Neural cell (in vitro differentiated cells): ENCODE measurements at regions not wholly inside any gene's neighbourhood (a gene's known extent, or its start where the extent isn't known, plus 50 kb on each side); places are given as distances from the start of the nearest gene placed in this dataset.

ENCODE experiments used
- H2AFZ ChIP-seq: fragments of 200-600, 300-800 bp; sonication (generic), shearing (Covaris generic); 2 replicates; pipeline ENCODE4 v1.6.0; 2014; ENCODE audit warnings: low read depth, mild to moderate bottlenecking, antibody characterized with exemption, low read length, moderate library complexity
- H3F3A ChIP-seq: fragments of 200-600 bp; shearing (Covaris generic); 2 replicates; pipeline ENCODE4 v1.6.1; 2016; ENCODE audit warnings: mild to moderate bottlenecking, moderate library complexity, mixed read lengths, antibody characterized with exemption, low read length; ENCODE audit not compliant: insufficient read depth, poor library complexity, severe bottlenecking
- H3K27ac ChIP-seq: fragments of 200-600, 300-800 bp; sonication (generic), shearing (Covaris generic); 2 replicates; pipeline ENCODE4 v1.5.1; 2014; ENCODE audit warnings: mild to moderate bottlenecking, low read length, moderate library complexity
- H3K27me3 ChIP-seq: fragments of 300-800, 200-600 bp; sonication (generic), shearing (Covaris generic); 2 replicates; pipeline ENCODE4 v1.6.0; 2014; ENCODE audit warnings: mild to moderate bottlenecking, low read depth, low read length, moderate library complexity; ENCODE audit not compliant: insufficient read depth
- H3K36me3 ChIP-seq: fragments of 300-800, 200-600 bp; sonication (generic), shearing (Covaris generic); 2 replicates; pipeline ENCODE4 v1.5.1; 2014; ENCODE audit warnings: mild to moderate bottlenecking, antibody characterized with exemption, low read length, moderate library complexity; ENCODE audit not compliant: insufficient read depth
- H3K4me2 ChIP-seq: fragments of 300-800, 200-600 bp; sonication (generic), shearing (Covaris generic); 2 replicates; pipeline ENCODE4 v1.6.0; 2014; ENCODE audit warnings: mild to moderate bottlenecking, low read length
- H3K4me3 ChIP-seq: fragments of 300-800, 200-600 bp; sonication (generic), shearing (Covaris generic); 2 replicates; pipeline ENCODE4 v1.5.1; 2014; ENCODE audit warnings: mild to moderate bottlenecking, low read length, moderate library complexity
- H3K79me2 ChIP-seq: fragments of 200-600 bp; shearing (Covaris generic); replicated peaks from 2 replicates; pipeline ENCODE4 v1.6.0; 2014; ENCODE audit warnings: mild to moderate bottlenecking, low read length, moderate library complexity; ENCODE audit not compliant: insufficient read depth
- H3K9ac ChIP-seq: fragments of 300-800, 200-600 bp; sonication (generic), shearing (Covaris generic); 2 replicates; pipeline ENCODE4 v1.6.1; 2016; ENCODE audit warnings: mild to moderate bottlenecking, low read length, mixed read lengths
- H3K9me2 ChIP-seq: fragments of 200-600 bp; shearing (Covaris generic); 2 replicates; pipeline ENCODE4 v1.6.1; 2016; ENCODE audit warnings: mild to moderate bottlenecking, low read length, mixed read lengths; ENCODE audit not compliant: insufficient read depth
- H3K9me3 ChIP-seq: fragments of 200-600, 300-800 bp; sonication (generic), shearing (Covaris generic); 2 replicates; pipeline ENCODE4 v1.6.1; 2016; ENCODE audit warnings: mild to moderate bottlenecking, mixed run types, low read length, moderate library complexity, mixed read lengths
- H4K20me1 ChIP-seq: fragments of 200-600 bp; shearing (Covaris generic); 2 replicates; pipeline ENCODE4 v1.6.1; 2016; ENCODE audit warnings: mild to moderate bottlenecking, mixed run types; ENCODE audit not compliant: insufficient read depth
- EP300 ChIP-seq: fragments of 450-650 bp; conservative IDR thresholded peaks from 2 replicates; pipeline ENCODE4 v1.6.1; 2014; ENCODE audit warnings: antibody characterized with exemption, mild to moderate bottlenecking, moderate library complexity; ENCODE audit not compliant: poor library complexity, severe bottlenecking
- EZH2 ChIP-seq: fragments of 200-600, 300-800 bp; shearing (Covaris generic), sonication (generic); IDR thresholded peaks from 2 replicates; pipeline ENCODE4 v1.6.1; 2014; ENCODE audit warnings: antibody characterized with exemption, low read length, borderline replicate concordance, mild to moderate bottlenecking; ENCODE audit not compliant: insufficient read depth, poor library complexity, severe bottlenecking
- MXI1 ChIP-seq: fragments of 450-650 bp; conservative IDR thresholded peaks from 2 replicates; pipeline ENCODE4 v1.6.1; 2014; ENCODE audit warnings: antibody characterized with exemption, mild to moderate bottlenecking; ENCODE audit not compliant: poor library complexity, severe bottlenecking
- POLR2AphosphoS5 ChIP-seq: IDR thresholded peaks from 2 replicates; pipeline ENCODE4 v1.6.1; 2012
- RAD21 ChIP-seq: fragments of 450-650 bp; conservative IDR thresholded peaks from 2 replicates; pipeline ENCODE4 v1.6.1; 2014; ENCODE audit warnings: antibody characterized with exemption, mild to moderate bottlenecking, moderate library complexity
- SMC3 ChIP-seq: fragments of 450-650 bp; conservative IDR thresholded peaks from 2 replicates; pipeline ENCODE4 v1.6.1; 2014; ENCODE audit warnings: antibody characterized with exemption, mild to moderate bottlenecking, moderate library complexity; ENCODE audit not compliant: poor library complexity
- TAF1 ChIP-seq: IDR thresholded peaks from 2 replicates; pipeline ENCODE4 v1.6.1; 2012; ENCODE audit warnings: low read depth
- TF ChIP-seq, protein P1 (sequence below): IDR thresholded peaks from 2 replicates; pipeline ENCODE4 v1.6.1; 2012; ENCODE audit warnings: borderline replicate concordance
- TF ChIP-seq, protein P2 (sequence below): fragments of 450-650 bp; IDR thresholded peaks from 2 replicates; pipeline ENCODE4 v1.5.1; 2014; ENCODE audit warnings: antibody characterized with exemption, mild to moderate bottlenecking, moderate library complexity; ENCODE audit not compliant: poor library complexity, severe bottlenecking

DNA sequence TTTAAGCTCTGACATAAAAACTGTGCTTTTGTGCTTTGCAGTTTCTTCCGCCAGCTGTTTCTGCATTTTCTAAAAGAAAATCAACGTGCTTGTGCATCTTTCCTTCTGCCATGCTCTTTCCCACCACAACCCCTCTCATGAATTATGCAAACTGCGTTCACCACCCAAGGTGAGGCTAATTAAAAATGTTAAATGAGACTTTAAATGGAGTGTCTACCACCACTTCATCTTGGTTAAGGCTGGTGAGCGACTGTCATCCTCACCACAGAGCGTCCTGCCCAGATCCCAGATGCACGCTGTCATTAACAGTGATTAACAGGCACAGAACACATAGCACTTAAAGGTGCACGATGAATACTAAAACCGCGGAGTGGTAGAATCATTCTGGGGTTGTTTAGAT, 250.5 kb upstream of the RAB6C start:
- no peaks in the 10 kb centered on the region for H4K20me1 ChIP-seq
- no peaks in the 10 kb centered on the region for H3K9me2 ChIP-seq
- no peak overlapping the region for H3K4me2 ChIP-seq
- no peaks in the 10 kb centered on the region for H3K79me2 ChIP-seq
- H3K9ac ChIP-seq: no peak overlapping the region
- TF ChIP-seq RAD21: no peak
- no peak for TF ChIP-seq EP300
- no peak for TF ChIP-seq MXI1
- TF ChIP-seq POLR2AphosphoS5: no peak
- H3K27ac ChIP-seq: no peak overlapping the region
- H3K36me3 ChIP-seq: no peaks in the 10 kb centered on the region
- H3F3A ChIP-seq: no peaks in the 10 kb centered on the region
- H3K9me3 ChIP-seq: no peaks in the 10 kb centered on the region
- no peak overlapping the region for H3K4me3 ChIP-seq
- no peaks in the 10 kb centered on the region for H3K27me3 ChIP-seq
- no peak overlapping the region for H2AFZ ChIP-seq

DNA sequence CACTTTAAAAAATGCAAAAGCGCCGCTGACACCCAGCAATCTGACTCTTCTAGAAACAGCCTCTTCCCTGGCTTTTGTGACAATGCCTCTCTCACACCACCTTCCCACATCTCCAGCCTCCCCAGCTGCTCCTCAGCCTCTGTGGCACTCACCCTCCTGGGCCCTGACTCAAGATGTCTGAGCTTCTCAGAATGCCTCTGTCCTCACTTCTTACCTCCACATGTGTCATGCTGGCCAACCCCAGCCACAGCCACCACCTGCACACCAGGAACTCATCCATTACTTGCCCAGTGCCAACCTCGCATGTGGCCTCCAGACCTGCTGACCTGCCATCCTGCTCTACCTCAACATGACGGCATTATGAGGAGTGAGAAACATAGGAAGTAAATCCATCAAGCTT, 249.8 kb upstream of the RAB6C start:
- Histone ChIP-seq H2AFZ (no peak overlapping the region), H3F3A (no peaks in the 10 kb centered on the region), H4K20me1 (no peaks in the 10 kb centered on the region), H3K9me3 (no peaks in the 10 kb centered on the region), H3K27ac (no peak overlapping the region), H3K27me3 (no peaks in the 10 kb centered on the region), H3K9ac (no peak overlapping the region), H3K4me3 (no peak overlapping the region), H3K9me2 (no peaks in the 10 kb centered on the region), H3K36me3 (no peaks in the 10 kb centered on the region), H3K79me2 (no peaks in the 10 kb centered on the region), H3K4me2 (no peak overlapping the region)
- TF ChIP-seq, protein P1, sequence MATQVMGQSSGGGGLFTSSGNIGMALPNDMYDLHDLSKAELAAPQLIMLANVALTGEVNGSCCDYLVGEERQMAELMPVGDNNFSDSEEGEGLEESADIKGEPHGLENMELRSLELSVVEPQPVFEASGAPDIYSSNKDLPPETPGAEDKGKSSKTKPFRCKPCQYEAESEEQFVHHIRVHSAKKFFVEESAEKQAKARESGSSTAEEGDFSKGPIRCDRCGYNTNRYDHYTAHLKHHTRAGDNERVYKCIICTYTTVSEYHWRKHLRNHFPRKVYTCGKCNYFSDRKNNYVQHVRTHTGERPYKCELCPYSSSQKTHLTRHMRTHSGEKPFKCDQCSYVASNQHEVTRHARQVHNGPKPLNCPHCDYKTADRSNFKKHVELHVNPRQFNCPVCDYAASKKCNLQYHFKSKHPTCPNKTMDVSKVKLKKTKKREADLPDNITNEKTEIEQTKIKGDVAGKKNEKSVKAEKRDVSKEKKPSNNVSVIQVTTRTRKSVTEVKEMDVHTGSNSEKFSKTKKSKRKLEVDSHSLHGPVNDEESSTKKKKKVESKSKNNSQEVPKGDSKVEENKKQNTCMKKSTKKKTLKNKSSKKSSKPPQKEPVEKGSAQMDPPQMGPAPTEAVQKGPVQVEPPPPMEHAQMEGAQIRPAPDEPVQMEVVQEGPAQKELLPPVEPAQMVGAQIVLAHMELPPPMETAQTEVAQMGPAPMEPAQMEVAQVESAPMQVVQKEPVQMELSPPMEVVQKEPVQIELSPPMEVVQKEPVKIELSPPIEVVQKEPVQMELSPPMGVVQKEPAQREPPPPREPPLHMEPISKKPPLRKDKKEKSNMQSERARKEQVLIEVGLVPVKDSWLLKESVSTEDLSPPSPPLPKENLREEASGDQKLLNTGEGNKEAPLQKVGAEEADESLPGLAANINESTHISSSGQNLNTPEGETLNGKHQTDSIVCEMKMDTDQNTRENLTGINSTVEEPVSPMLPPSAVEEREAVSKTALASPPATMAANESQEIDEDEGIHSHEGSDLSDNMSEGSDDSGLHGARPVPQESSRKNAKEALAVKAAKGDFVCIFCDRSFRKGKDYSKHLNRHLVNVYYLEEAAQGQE: no peak

DNA sequence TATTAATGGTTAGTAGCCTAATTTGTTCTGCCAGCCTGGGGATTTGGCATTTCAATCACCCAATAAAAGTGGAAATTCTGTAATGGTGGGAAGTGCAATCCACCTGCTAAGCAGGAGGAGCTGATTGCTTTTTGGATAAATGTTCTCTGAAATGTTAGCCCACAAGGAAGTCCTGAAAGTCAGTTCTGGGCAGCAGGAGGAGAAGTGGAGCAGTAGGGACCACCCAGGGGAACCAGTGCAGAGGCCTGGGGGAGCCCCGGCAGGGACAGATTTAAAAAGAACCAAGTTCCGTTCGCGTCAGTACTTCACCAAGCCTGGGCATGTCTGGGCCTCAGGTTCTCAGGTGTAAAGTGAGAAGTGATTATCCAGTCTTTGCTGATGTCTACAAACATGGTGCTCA, 248.5 kb upstream of the RAB6C start:
- Histone ChIP-seq H3K27me3 (no peaks in the 10 kb centered on the region), H2AFZ (no peak overlapping the region), H3K9me2 (no peaks in the 10 kb centered on the region), H3K79me2 (no peaks in the 10 kb centered on the region), H4K20me1 (no peaks in the 10 kb centered on the region), H3F3A (no peaks in the 10 kb centered on the region), H3K9me3 (no peaks in the 10 kb centered on the region), H3K4me2 (no peak overlapping the region), H3K4me3 (no peak overlapping the region), H3K9ac (no peak overlapping the region), H3K27ac (no peak overlapping the region), H3K36me3 (no peaks in the 10 kb centered on the region)
- TF ChIP-seq, protein P2, sequence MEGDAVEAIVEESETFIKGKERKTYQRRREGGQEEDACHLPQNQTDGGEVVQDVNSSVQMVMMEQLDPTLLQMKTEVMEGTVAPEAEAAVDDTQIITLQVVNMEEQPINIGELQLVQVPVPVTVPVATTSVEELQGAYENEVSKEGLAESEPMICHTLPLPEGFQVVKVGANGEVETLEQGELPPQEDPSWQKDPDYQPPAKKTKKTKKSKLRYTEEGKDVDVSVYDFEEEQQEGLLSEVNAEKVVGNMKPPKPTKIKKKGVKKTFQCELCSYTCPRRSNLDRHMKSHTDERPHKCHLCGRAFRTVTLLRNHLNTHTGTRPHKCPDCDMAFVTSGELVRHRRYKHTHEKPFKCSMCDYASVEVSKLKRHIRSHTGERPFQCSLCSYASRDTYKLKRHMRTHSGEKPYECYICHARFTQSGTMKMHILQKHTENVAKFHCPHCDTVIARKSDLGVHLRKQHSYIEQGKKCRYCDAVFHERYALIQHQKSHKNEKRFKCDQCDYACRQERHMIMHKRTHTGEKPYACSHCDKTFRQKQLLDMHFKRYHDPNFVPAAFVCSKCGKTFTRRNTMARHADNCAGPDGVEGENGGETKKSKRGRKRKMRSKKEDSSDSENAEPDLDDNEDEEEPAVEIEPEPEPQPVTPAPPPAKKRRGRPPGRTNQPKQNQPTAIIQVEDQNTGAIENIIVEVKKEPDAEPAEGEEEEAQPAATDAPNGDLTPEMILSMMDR: no peak
- TF ChIP-seq, protein P1: no peak
- no peak for TF ChIP-seq RAD21
- no peak for TF ChIP-seq MXI1
- TF ChIP-seq POLR2AphosphoS5: no peak
- no peak for TF ChIP-seq SMC3
- no peak for TF ChIP-seq TAF1
- no peak for TF ChIP-seq EZH2
- TF ChIP-seq EP300: no peak
